GM19025 (cell line): ENCODE measurements at regions not wholly inside any gene's neighbourhood (a gene's known extent, or its start where the extent isn't known, plus 50 kb on each side); places are given as distances from the start of the nearest gene placed in this dataset.

Source experiments
- ATAC-seq: cut with Tn5 transposase; IDR thresholded peaks from one replicate; pipeline ENCODE4 v1.9.1; 2021; ENCODE audit warnings: mild to moderate bottlenecking, low read depth, moderate library complexity; ENCODE audit not compliant: unreplicated experiment

GRCh38 chr5:146940295-146940694, 61.7 kb upstream of the PPP2R2B start:
- ATAC-seq, result no peak

- ATAC-seq, result no peak
These were observed 65.5 kb upstream of the PPP2R2B start for GRCh38 chr5:146944019-146944418.

DNA sequence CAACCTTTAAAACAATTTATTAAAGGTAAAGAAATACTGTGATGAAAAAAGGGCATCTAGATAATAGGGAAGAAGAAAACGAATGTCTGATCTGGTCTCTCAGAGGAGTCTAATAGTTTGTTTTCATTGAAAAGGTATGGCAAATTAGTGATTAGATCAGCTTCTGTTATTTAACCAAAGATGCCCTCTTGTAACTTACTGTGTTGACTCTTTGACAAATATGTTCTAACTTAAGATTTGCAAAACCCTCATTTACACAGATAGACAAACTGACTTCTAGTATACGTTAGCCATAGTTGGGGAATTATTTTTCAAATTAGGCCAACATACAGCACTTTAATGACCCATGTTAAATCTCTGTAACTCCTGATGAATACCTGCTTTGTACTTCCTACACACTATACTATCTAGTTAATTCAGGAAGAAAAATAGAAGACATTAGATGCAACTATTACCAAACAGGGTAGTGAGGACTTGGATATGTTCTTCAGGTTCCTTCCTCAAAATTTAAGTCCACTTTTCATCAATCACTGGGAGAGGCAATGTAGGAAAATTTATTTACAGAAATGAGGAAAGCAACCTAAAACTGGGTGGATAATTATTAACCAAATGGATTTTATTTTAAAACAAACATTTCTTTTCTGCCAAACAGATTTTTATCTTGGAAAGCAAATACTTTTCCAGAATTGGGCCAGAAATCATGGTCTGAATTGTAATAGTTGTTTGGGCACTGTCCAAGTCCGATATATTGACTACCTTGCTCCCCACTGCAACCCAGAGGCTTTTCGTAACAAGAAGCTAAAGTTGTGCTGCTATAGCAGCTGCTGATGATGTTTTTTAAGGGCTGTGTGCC, 66.4 kb upstream of the PPP2R2B start:
- no peak for ATAC-seq

DNA sequence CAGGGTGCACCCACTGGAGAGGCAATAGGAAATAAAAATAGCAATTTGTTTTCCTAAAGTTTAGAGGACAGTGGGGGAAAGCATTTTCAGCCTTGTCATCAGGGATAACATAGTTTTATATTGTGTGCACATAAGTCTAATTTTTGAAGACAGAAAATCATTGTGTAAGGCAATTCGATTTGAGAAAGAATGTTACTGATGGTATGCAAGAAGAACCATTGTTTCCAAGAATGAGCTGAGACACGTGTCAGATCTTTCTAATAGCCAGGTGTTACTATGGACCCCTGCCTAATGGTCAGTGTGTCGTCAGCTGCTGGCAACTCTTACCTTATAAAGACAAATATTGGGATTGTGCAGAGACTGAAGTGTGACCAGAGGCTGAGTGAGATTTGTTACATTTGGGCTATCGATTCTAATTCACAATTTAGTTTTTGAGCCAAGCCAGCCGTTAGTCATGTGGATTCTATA, 67.1 kb upstream of the PPP2R2B start:
- ATAC-seq, result no peak

- no peak for ATAC-seq
These were observed 68.8 kb upstream of the PPP2R2B start for GRCh38 chr5:146947181-146947941.

DNA sequence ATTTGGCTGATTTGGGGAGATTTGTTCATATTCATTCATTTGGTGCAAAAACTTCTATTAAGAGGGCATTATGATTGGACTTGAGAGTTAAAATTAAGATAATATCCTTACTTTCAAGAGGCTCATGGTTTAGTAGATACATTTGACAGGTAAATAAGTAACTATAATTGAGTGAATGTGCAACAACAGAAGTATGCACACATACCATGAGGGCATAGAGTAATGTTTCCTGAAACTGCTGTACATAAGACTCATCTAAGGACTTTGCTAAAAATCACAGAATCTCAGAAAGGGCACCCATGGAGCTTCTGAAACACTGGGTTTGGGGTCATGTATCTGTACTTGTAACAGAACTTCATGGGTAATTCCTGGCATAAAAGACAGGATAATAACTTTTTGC, 70.1 kb upstream of the PPP2R2B start:
- ATAC-seq, result no peak

- no peak for ATAC-seq
These were observed 73.6 kb upstream of the PPP2R2B start for GRCh38 chr5:146952168-146952567.

- no peak for ATAC-seq
These were observed 77.7 kb upstream of the PPP2R2B start for GRCh38 chr5:146956217-146956616.

- no peak for ATAC-seq
These were observed 80.8 kb upstream of the PPP2R2B start for GRCh38 chr5:146959360-146959759.

DNA sequence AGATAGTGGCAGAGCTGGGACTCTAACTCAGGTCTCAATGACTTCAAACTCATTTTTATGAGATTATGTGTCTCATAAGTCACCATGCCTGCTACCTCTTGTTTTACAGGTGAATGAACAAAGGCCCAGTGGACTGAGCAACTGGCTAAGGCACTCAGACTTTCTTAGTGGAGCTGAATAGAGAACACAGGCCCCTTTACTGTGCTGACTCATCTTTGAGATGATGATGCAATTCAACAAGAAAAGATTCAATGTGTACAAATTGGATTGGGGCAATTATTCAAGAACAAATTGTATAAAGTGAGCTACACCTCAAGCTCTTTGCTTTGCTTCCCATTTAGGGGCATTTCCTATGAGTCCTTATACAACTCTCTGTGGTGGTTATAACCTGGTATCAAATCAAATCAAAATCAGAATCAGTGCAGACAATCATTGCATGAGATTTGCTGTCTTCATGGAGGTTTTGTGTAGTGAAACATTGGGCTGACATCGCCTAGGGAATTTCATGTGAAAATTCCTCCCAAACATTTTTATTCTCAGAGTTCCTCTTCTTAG, 84.3 kb upstream of the PPP2R2B start:
- ATAC-seq, result no peak

- ATAC-seq, result peak; percentile 99
These were observed 87.5 kb upstream of the PPP2R2B start for GRCh38 chr5:146965761-146966659.

DNA sequence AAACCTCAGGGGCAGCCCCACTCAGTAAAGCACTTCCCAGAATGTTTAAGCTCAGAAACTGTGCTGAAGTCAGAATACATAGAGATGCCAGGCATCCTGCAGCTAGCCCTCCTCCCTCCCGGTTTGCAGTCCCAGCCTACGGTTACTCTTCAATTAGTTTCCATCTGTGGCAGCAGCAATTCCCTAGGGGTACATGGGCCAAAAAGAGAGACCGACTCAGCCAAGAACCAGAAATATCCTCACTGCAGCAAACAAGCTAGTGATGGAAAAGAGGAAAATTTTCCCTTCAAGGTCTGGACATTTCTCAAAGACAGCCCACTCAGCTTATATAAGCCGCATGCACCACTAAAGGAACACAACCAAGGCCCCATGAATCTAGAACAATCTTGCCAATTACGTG, 89.1 kb upstream of the PPP2R2B start:
- no peak for ATAC-seq

DNA sequence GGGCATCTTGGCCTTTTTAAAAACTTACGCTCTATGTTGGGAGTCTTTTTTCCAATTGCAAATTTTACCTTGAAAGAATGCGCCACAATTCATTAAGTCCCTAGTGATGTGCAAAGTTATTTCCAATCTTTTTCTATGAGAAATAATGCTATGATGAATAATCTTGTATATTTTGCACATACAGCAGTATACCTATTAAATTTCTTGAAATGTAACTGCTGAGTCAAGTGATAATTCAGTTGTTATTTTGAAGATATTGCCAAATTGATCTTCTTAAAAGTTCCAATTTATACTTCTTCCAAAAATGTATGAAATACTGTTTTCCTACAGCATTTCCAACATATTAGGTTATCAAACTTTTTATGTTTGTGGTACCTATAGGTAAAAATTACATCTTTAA, 92.8 kb upstream of the PPP2R2B start:
- no peak for ATAC-seq

GRCh38 chr5:146986469-146986868, 107.9 kb upstream of the PPP2R2B start:
- ATAC-seq, result no peak

DNA sequence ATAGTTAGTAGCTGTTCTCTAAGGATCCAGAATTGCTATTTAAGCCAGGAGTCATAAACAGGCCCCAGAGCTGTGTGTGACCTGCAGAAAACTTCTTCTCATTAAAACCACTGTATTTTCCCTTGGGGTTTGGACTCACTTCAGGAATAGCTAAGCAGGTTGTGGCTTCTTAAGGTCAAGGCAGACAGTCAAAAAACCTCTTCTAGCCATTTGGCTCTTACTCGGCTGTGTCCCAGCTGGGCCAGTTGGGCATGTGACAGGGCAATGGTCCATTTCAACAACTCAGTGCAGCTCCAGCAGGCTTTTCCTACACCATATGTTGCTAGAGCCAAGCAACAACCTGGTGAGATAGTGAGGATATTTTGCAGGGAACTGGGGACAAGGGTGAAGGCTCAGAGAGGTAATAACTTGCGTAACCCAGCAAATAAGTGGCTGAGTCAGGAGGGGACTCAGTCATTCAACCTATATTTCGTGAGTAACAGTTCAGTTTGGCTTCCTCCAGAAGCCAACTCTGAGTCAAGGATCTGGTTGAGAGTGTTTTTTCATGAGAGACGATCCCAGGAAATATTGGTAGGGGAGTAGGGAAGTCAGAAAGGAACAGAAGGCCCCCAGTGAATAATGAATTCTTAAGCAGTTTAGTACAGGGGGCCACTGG, 115.4 kb upstream of the PPP2R2B start:
- no peak for ATAC-seq

GRCh38 chr5:146995878-146996277, 117.3 kb upstream of the PPP2R2B start:
- no peak for ATAC-seq

DNA sequence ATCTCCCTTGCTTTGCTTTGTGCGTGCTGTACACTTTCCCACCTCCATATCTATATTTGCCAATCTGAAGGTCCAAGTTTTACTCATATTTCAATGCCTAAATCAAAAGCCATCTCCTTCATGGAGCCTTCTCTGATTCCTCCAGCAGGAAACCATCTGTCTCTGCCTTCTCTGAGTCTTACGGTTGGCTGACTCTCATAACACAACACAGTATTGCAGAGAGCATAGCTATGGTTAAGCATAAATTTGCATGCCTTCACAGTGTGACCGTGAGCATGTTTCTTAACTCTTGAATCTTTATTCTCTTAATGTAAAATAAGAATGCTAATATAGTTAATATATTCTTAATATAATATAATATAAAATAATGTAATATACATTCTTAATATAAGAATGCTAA, 136.8 kb upstream of the PPP2R2B start:
- no peak for ATAC-seq

GRCh38 chr5:147017191-147017590, 138.6 kb upstream of the PPP2R2B start:
- no peak for ATAC-seq

DNA sequence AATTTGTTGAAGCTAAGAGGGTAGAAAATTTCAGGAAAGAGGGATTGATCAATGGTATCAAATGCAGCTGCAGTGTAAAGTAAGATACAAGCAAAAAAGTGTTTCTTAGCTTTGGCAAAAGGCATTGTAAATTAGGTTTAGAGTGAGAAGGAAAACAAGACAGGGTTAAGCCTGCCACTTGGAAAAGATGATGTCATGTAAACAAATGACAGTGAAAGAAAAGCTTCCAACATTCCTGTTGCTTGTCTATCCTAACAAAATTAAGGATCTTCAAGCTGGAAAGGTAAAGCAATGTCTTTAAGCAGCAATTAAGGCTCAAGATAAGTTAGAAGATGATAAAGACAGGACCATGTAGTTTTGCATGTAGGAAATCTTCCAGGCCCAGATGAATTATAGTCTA, 139.1 kb upstream of the PPP2R2B start:
- no peak for ATAC-seq

GRCh38 chr5:147018812-147019211, 140.3 kb upstream of the PPP2R2B start:
- ATAC-seq, result no peak
